ENCODE measurements at regions not wholly inside any gene's neighbourhood (a gene's known extent, or its start where the extent isn't known, plus 50 kb on each side); places are given as distances from the start of the nearest gene placed in this dataset.

GRCh38 chr11:70733327-70734325 lies 335.3 kb downstream of the CTTN start:
- no peak for DNase-seq

GRCh38 chr11:70734379-70734778 lies 336.1 kb downstream of the CTTN start:
- DNase-seq, result no peak

- DNase-seq, result no peak
Observed at GRCh38 chr11:70734911-70735310, 336.6 kb downstream of the CTTN start.

- DNase-seq, result no peak
Observed at GRCh38 chr11:70735976-70736375, 337.6 kb downstream of the CTTN start.

GRCh38 chr11:70736461-70736860 lies 338.1 kb downstream of the CTTN start:
- DNase-seq, result no peak

- DNase-seq, result no peak
Observed at GRCh38 chr11:70736937-70737640, 338.8 kb downstream of the CTTN start.

- DNase-seq, result no peak
Observed at GRCh38 chr11:70737816-70738630, 339.7 kb downstream of the CTTN start.

GRCh38 chr11:70738661-70739060 lies 340.3 kb downstream of the CTTN start:
- no peak for DNase-seq

- DNase-seq, result no peak
Observed at GRCh38 chr11:70739091-70739490, 340.8 kb downstream of the CTTN start.

- DNase-seq, result no peak
Observed at GRCh38 chr11:70739811-70740487, 341.6 kb downstream of the CTTN start.

GRCh38 chr11:70740488-70740851 lies 342.1 kb downstream of the CTTN start:
- no peak for DNase-seq

- DNase-seq, result no peak
Observed at GRCh38 chr11:70741085-70741484, 342.8 kb downstream of the CTTN start.

- no peak for DNase-seq
Observed at GRCh38 chr11:70742553-70743291, 344.4 kb downstream of the CTTN start.

GRCh38 chr11:70743329-70743728 lies 345.0 kb downstream of the CTTN start:
- no peak for DNase-seq

- no peak for DNase-seq
Observed at GRCh38 chr11:70743941-70744351, 345.6 kb downstream of the CTTN start.

GRCh38 chr11:70744396-70745185 lies 346.3 kb downstream of the CTTN start:
- DNase-seq, result no peak

GRCh38 chr11:70745451-70745850 lies 347.1 kb downstream of the CTTN start:
- DNase-seq, result no peak

- DNase-seq, result no peak
Observed at GRCh38 chr11:70745941-70746340, 347.6 kb downstream of the CTTN start.

GRCh38 chr11:70746351-70746750 lies 348.0 kb downstream of the CTTN start:
- no peak for DNase-seq

- no peak for DNase-seq
Observed at GRCh38 chr11:70747285-70747684, 349.0 kb downstream of the CTTN start.

- no peak for DNase-seq
Observed at GRCh38 chr11:70747921-70748320, 349.6 kb downstream of the CTTN start.
